ENCODE measurements at regions not wholly inside any gene's neighbourhood (a gene's known extent, or its start where the extent isn't known, plus 50 kb on each side); places are given as distances from the start of the nearest gene placed in this dataset.

GRCh38 chr18:45350404-45351156 lies 264.7 kb upstream of the SLC14A2 start:
- DNase-seq: no peak

GRCh38 chr18:45352874-45353273 lies 262.4 kb upstream of the SLC14A2 start:
- no peak for DNase-seq

DNA sequence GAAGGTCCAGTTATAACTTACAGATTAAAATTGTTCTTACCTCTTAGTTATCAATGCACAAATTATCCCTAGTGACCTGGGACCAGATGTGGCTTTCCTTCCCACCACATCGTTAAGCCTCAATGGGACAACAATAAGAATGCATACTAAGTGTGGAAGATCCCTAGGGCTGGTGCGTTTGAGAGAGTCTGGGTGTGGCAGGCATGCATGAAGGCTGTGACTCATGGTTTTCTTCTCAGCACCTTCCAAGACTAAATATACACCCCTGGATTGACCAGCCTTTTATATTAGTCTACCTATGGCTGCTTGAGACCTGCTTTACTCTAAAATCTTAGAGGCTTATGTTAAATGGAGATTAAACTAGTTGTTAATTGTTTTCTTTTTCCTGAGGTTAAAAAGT lies 261.7 kb upstream of the SLC14A2 start:
- DNase-seq: no peak

- DNase-seq: no peak
Observed at GRCh38 chr18:45355944-45356520, 259.2 kb upstream of the SLC14A2 start.

DNA sequence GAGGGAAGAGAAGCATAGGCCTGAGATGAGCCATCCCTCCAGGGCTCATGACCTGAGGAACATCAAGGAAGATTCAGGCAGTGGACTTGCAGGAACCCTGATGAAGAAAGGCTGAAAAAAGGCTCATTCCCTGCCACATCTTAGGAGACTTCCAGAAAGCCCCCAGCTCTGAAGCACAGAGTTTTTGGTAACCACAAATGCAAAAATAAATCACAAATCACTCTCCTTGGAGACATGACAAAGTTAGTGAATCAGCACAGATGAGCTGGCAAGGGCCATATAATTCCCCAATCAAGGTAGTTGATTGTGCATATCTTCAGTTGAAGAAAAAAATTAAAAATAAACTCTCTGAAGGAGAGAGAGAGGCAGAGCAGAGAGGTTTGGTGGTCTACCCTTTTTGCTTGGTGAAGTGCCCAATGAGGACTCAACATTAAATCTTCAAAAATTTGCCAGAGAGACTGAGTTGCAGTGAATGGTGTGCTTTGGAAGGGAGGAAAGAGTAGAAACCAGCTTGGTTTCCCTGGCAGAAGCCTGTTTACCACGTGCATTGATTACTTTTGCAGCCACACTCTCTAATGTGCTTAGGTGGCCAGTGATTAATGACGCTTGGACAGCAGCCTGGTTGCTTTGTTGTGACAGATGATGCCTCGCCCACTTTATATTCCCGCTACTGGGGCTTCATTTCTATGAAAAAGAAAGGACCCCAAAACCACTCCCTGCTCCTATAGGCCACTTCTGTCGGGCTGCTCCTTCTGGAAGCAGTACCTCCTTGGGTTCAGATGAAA lies 257.4 kb upstream of the SLC14A2 start:
- DNase-seq: peak; percentile 68

DNA sequence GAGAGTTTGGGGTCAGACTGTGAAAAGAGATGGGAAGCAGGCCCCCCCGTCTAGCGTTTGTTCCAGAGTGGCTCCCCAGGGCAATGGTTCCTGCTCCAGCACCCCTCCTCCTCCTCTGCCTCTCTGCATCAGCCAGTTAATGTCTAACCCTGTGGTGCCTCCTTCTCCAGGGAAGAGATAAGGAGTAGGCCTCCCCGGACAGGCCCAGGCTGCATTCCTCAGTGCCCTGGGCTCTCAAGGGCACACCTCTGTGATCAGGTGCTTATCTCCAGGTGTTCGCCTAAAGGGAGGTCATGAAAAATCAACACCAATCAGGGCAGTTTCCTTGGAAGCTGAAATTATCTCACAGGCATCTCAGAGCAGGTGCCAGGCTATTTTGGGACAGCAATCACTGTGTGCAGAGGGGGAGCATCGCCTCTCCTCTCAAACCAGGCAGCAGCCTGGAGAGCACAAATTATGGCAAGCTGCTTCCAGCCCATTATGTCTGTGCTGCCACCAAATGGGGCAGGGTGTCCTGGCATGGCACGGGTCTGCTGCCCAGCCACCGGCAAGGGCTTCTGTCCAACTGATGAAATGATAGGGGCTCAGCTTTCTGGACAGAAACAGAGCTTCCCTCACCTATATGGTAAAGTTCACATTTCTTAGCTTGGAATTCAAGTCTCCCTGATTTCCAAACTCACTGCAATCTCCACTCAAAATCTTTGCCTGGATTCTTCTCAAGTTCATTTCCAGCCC lies 255.8 kb upstream of the SLC14A2 start:
- DNase-seq: peak; percentile 99

DNA sequence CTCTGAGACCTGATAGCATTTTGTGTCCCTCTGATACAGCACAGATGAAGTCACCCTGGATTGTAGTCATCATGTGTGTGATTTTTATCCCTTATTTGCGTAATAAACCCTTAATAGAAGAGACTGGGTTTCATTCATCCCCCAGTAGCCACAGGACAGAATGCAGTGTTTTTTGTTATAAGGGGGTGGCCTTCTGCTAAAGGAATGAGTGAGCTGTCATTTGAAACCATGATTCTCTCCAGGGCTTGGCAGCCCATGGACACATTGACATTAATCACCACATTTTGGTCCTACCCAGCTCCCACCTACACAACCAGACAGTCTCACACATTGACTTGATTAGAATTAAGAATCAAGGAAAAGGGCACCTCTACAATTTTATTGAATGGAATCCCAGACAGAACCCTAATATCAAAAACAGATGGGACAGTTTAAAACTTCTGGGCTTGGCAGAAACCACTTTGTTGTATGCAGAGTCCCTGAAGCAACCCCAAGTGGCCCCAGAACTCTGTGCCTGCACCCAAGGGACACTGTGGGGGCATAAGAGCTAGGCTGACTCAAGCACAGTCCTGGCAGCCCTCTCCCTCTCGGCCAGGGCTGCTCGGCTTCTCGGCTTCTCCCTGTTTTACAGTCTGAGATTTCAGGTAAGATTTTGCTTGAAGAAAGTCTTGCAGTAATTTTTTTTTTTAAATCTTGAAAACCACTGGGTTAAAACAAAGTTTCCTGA lies 254.0 kb upstream of the SLC14A2 start:
- DNase-seq: no peak

GRCh38 chr18:45363196-45363595 lies 252.1 kb upstream of the SLC14A2 start:
- DNase-seq: no peak

DNA sequence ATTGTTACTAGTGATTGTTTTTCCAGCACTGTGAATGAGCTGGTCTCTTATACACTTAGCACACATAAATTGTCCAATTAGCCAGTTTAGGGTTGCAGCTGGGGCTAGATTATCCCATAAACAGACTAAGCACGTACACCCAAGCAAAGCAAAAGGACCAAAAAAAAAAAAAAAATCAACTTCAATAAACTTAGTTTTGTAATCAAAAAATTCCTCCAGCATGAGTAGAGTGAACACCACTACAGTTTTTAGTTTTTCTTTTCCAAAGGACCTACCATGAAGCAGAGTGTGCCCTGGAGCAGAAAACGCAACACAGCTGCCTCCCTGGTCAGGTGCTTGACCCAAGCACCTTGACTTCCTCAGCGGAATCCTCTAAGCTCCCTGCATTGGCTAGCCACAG lies 249.4 kb upstream of the SLC14A2 start:
- peak; percentile 49 for DNase-seq

DNA sequence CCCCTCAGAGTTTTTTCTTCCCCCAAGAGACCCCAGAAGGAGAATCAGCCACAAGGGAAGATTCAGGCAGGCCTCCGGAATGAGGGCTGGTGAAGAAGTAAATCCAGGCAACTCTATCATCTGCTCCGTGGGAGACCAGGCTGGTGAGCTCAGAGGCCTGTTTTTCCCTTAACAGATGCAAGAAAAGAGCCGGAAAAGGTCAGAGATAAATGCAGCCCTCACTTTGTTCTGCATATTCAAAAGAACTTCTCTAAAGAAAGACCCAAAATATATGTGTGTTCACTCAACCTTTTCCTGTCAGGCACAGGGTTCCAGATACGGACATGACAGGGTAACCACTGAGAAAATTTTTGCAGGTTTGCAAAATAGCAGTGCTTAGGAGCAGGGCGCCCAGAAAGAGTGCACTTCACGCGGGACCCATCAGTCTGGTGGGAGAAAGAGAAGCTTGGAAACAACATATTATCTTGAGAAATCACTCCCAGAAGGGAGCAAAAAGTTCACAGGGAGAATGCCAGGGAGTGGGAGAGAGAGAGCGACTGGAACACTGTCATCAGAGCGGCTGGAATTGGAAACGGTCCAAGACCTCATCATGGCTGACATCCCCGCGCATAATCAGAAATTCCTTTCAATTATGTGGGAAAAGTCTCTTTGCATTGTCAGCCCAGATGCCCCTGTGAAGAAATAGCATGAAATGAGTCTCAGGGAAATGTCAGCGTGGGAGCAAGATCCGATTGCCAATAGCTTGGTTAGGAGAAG lies 244.8 kb upstream of the SLC14A2 start:
- peak; percentile 68 for DNase-seq

- no peak for DNase-seq
Observed at GRCh38 chr18:45373286-45373880, 241.9 kb upstream of the SLC14A2 start.

- no peak for DNase-seq
Observed at GRCh38 chr18:45374236-45374635, 241.0 kb upstream of the SLC14A2 start.

GRCh38 chr18:45374878-45375630 lies 240.2 kb upstream of the SLC14A2 start:
- DNase-seq: no peak

GRCh38 chr18:45376193-45376592 lies 239.1 kb upstream of the SLC14A2 start:
- DNase-seq: no peak

DNA sequence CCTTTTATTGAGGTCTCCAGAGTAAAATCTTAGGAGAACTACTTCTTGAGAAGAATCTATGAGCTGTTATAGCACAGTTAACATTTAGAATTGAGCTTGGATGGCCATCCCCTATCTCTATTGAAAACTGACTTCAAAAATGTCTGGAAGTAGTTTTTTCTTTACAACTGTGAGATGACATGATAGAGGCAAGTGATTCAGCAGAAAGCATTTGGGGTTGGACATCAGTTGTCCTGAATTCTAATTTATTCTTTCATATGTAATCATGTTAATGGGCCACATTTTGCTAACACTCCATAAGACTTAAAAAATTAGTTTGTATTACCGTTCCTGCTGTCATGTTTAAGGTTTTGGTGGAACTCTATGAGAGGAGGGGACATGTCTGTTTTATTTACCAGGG lies 237.0 kb upstream of the SLC14A2 start:
- no peak for DNase-seq

DNA sequence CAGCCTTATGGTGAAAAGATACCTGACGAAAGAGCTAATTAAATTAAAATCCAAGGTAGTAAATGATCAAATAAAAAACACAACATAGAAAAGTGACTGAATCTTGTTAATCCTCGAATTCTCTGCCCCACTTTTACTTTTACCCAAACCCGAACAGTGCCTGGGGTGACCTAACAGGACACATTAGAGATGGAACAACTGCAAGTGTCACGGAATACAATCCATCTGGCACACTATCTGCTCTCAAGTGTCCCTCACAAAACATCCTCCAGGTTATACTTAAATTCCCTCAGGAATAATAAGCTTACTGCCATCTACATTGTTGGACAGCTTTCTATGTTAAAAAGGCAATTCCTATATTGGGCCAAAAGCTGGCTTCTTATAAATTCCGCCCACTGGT lies 236.3 kb upstream of the SLC14A2 start:
- no peak for DNase-seq

GRCh38 chr18:45379903-45380302 lies 235.4 kb upstream of the SLC14A2 start:
- no peak for DNase-seq

- DNase-seq: no peak
Observed at GRCh38 chr18:45381282-45381681, 234.0 kb upstream of the SLC14A2 start.

DNA sequence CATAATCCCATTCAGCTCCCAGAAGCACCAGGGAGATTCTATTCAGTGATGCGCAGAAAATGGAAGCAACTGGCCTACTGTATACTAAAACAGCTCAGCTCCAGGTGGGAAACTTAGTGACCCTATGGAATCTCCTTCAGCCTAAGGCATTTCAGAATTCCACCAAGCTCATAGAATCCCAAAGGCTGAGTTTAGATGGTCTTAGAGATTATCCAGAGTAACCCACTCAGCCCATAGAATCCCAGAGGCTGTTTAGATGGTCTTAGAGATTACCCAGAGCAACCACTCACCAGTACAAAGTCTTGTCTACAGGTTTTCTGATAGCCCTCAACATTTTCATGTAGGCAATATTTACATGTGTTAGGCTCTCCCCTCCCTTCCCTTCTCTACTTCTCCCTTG lies 232.0 kb upstream of the SLC14A2 start:
- DNase-seq: no peak

DNA sequence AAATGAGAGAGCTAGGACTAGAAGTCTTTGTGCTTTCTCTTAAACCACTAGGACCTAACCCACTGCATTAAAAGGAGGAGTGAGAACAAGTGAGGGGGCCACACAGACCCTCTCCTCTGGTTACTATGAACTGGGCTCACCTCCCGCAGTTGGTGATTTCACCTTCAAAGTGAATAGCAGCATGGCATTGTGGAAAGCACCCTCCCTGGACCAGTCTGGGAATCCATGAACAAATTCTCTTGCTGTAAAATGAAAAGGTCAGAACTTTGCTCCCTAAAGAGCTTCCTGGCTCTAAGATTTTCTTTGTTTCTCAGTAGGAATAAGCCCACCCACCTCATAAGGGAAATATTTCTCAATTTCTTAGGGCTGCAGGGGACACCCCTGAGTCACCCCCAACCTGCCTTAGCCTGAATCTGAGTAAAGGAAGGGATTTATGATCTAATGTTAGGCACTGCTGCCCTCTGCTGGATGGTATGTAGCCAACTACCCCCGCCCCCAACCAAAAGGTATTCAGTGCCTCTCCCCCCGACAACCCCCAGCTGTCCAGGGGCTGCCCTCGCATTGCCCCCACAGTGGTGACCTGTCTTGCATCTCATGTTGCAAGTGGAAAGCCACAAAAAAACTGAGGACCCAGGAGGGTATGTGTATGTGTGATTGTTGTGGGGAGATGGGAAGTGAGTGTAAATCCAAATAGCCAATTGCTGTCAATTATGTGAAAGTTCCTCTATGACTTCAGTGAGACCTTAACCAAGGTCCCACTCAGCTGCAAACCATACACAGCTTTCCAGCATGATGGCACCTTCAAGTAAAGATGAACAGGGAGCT lies 230.9 kb upstream of the SLC14A2 start:
- peak; percentile 80 for DNase-seq

Measured in NCI-H146 (cell line).